HG02981 (cell line): ENCODE measurements at regions not wholly inside any gene's neighbourhood (a gene's known extent, or its start where the extent isn't known, plus 50 kb on each side); places are given as distances from the start of the nearest gene placed in this dataset.
"Not testable (repeated sequence)": the region's sequence is repeated elsewhere in the genome, so short reads cannot be mapped to it uniquely, and the experiment has no call there.

Experiments
- ATAC-seq: cut with Tn5 transposase; IDR thresholded peaks from one replicate; pipeline ENCODE4 v1.9.1; 2021; ENCODE audit warnings: mild to moderate bottlenecking, moderate library complexity; ENCODE audit not compliant: unreplicated experiment

GRCh38 chr1:73310797-73311381 lies 887.1 kb downstream of the LRRIQ3 start:
- ATAC-seq: no peak

- no peak for ATAC-seq
Measured at GRCh38 chr1:73306899-73307555, 890.9 kb downstream of the LRRIQ3 start.

- ATAC-seq: no peak
Measured at GRCh38 chr1:73273886-73274285, 924.1 kb downstream of the LRRIQ3 start.

- ATAC-seq: not testable (repeated sequence)
Measured at GRCh38 chr1:73245196-73245595, 952.8 kb downstream of the LRRIQ3 start.

- ATAC-seq: no peak
Measured at GRCh38 chr1:73218995-73219546, 936.7 kb upstream of the NEGR1 start.

GRCh38 chr1:73205294-73205973 lies 923.1 kb upstream of the NEGR1 start:
- no peak for ATAC-seq

- ATAC-seq: no peak
Measured at GRCh38 chr1:73197972-73198371, 915.6 kb upstream of the NEGR1 start.

- ATAC-seq: no peak
Measured at GRCh38 chr1:73194965-73195364, 912.6 kb upstream of the NEGR1 start.

GRCh38 chr1:73183581-73183980 lies 901.2 kb upstream of the NEGR1 start:
- ATAC-seq: not testable (repeated sequence)

GRCh38 chr1:73181190-73181540 lies 898.8 kb upstream of the NEGR1 start:
- no peak for ATAC-seq

- ATAC-seq: no peak
Measured at GRCh38 chr1:73180397-73181189, 898.3 kb upstream of the NEGR1 start.

GRCh38 chr1:73176902-73177301 lies 894.6 kb upstream of the NEGR1 start:
- ATAC-seq: no peak

- no peak for ATAC-seq
Measured at GRCh38 chr1:73167009-73167657, 884.8 kb upstream of the NEGR1 start.

- no peak for ATAC-seq
Measured at GRCh38 chr1:73162564-73162963, 880.2 kb upstream of the NEGR1 start.

- no peak for ATAC-seq
Measured at GRCh38 chr1:73161418-73161817, 879.1 kb upstream of the NEGR1 start.

GRCh38 chr1:73160759-73161158 lies 878.4 kb upstream of the NEGR1 start:
- no peak for ATAC-seq

GRCh38 chr1:73144311-73144710 lies 862.0 kb upstream of the NEGR1 start:
- no peak for ATAC-seq

- no peak for ATAC-seq
Measured at GRCh38 chr1:73136975-73137374, 854.6 kb upstream of the NEGR1 start.

- ATAC-seq: no peak
Measured at GRCh38 chr1:73106931-73107330, 824.6 kb upstream of the NEGR1 start.

GRCh38 chr1:73105755-73106154 lies 823.4 kb upstream of the NEGR1 start:
- ATAC-seq: no peak

- ATAC-seq: no peak
Measured at GRCh38 chr1:73104749-73105148, 822.4 kb upstream of the NEGR1 start.
